ENCODE measurements at regions not wholly inside any gene's neighbourhood (a gene's known extent, or its start where the extent isn't known, plus 50 kb on each side); places are given as distances from the start of the nearest gene placed in this dataset.
A peak's percentile ranks its signal among the peaks of the same experiment; 100 is the strongest.

DNA sequence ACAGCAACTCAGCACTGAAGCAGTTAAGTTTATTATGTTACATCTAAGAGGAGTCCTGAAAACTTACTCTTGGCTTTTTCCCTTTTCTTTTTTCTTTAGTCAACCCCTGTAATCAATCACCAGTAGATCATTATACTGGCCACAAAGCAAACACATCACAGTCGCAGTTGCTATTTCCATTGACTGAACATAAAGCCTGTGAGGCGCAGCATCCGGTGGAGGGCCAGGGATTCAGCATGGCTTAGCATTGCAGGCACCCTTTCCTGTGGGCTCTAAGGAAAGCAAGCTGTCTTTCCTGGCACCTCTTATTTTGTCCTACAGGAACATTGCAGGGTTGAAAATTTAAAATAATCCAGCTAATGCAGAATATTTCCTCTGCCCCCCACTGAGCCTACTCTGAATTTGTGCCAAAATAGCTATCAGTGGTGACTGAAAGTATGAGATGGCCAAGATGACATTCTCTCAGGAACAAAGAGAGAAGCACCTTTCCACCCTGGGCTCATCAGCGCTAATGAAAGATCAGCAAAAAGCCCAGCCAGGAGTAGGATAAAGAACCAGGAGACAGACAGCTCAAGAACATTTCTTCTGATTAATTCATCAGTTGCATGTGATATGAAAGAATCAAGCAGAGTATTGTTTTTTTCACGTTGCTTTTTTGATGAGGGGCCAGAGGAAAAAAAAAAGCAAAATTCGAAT is 85.3 kb upstream of the SULT1C3 start:
- in situ Hi-C loops (cut with HindIII; ENCODE audit: low sequenced_read_pairs): no loop called here
- H3K4me3 ChIP-seq (ENCODE audit: low read depth, low read length): no peak overlapping the region
- TF ChIP-seq, protein P1, sequence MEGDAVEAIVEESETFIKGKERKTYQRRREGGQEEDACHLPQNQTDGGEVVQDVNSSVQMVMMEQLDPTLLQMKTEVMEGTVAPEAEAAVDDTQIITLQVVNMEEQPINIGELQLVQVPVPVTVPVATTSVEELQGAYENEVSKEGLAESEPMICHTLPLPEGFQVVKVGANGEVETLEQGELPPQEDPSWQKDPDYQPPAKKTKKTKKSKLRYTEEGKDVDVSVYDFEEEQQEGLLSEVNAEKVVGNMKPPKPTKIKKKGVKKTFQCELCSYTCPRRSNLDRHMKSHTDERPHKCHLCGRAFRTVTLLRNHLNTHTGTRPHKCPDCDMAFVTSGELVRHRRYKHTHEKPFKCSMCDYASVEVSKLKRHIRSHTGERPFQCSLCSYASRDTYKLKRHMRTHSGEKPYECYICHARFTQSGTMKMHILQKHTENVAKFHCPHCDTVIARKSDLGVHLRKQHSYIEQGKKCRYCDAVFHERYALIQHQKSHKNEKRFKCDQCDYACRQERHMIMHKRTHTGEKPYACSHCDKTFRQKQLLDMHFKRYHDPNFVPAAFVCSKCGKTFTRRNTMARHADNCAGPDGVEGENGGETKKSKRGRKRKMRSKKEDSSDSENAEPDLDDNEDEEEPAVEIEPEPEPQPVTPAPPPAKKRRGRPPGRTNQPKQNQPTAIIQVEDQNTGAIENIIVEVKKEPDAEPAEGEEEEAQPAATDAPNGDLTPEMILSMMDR (IDR thresholded peaks at IDR 0.05; ENCODE audit: low read depth, low read length): no peak
- DNase-seq (ENCODE audit: low read depth, low spot score): no peak

GRCh38 chr2:108161298-108161697 is 78.5 kb upstream of the SULT1C3 start:
- H3K4me3 ChIP-seq (ENCODE audit: low read depth, low read length): no peak overlapping the region
- TF ChIP-seq, protein P1 (IDR thresholded peaks at IDR 0.05; ENCODE audit: low read depth, low read length): no peak
- in situ Hi-C loops (cut with HindIII; ENCODE audit: low sequenced_read_pairs): no loop called here
- no peak for DNase-seq (ENCODE audit: low read depth, low spot score)

DNA sequence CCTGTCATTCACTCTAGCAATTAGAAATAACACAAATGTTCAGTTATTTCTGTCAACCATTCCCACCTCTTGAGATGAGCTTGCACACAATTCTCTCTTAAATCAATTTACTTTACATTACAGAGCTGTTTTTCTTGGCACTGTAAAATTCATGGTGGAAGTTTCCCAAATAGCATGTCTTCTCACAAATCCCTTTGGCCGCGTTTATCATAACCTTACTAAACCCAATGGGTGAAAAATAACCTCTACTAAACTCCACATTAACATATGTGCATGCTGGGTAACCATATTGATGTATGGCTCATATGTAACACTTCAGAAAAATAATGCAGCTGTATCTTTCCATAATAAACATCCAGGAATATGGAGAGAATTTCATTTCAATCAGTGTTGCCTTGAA is 75.5 kb upstream of the SULT1C3 start:
- H3K4me3 ChIP-seq (ENCODE audit: low read depth, low read length): no peak overlapping the region
- in situ Hi-C loops (cut with HindIII; ENCODE audit: low sequenced_read_pairs): no loop called here
- no peak for DNase-seq (ENCODE audit: low read depth, low spot score)
- TF ChIP-seq, protein P1 (IDR thresholded peaks at IDR 0.05; ENCODE audit: low read depth, low read length): no peak

- TF ChIP-seq, protein P1 (IDR thresholded peaks at IDR 0.05; ENCODE audit: low read depth, low read length): no peak
- no peak overlapping the region for H3K4me3 ChIP-seq (ENCODE audit: low read depth, low read length)
- in situ Hi-C loops (cut with HindIII; ENCODE audit: low sequenced_read_pairs): no loop called here
- no peak for DNase-seq (ENCODE audit: low read depth, low spot score)
Measured at GRCh38 chr2:108165729-108166128, 74.0 kb upstream of the SULT1C3 start.

DNA sequence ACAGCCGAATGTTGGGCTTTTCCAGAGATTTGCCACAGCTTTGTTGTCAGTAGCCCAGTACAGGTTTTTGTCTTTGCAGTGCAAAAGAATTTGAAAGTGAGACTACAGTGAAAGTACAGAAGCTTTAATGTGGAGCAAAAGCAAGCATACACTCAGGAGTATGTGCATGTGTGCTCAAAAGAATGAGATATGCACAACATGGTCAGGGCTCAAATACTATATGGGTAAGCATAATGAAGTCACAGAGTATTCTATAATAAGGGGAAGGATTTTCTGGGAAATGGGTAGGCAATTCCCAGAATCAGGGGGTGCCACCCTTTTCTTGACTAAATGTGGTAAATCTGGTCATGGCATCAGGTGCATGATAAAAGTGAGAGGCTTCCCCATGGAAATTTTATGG is 72.1 kb upstream of the SULT1C3 start:
- H3K4me3 ChIP-seq (ENCODE audit: low read depth, low read length): no peak overlapping the region
- DNase-seq (ENCODE audit: low read depth, low spot score): no peak
- in situ Hi-C loops (cut with HindIII; ENCODE audit: low sequenced_read_pairs): no loop called here
- TF ChIP-seq, protein P1 (IDR thresholded peaks at IDR 0.05; ENCODE audit: low read depth, low read length): no peak

GRCh38 chr2:108169982-108170625 is 69.7 kb upstream of the SULT1C3 start:
- DNase-seq (ENCODE audit: low read depth, low spot score): peak; percentile 36
- TF ChIP-seq, protein P1 (IDR thresholded peaks at IDR 0.05; ENCODE audit: low read depth, low read length): peak; percentile 44
- H3K4me3 ChIP-seq (ENCODE audit: low read depth, low read length): no peak overlapping the region
- in situ Hi-C loops (cut with HindIII; ENCODE audit: low sequenced_read_pairs): no loop called here
